NT2/D1 (cell line): ENCODE measurements at regions not wholly inside any gene's neighbourhood (a gene's known extent, or its start where the extent isn't known, plus 50 kb on each side); places are given as distances from the start of the nearest gene placed in this dataset.

Experiments
- SUZ12 ChIP-seq: IDR thresholded peaks from 2 replicates; pipeline ENCODE4 v1.6.1; 2011; ENCODE audit not compliant: insufficient read length, insufficient read depth; ENCODE audit errors: extremely low read depth
- ZNF274 ChIP-seq: IDR thresholded peaks from 2 replicates; pipeline ENCODE4 v1.6.1; 2011; ENCODE audit warnings: mild to moderate bottlenecking, low read depth, low read length

DNA sequence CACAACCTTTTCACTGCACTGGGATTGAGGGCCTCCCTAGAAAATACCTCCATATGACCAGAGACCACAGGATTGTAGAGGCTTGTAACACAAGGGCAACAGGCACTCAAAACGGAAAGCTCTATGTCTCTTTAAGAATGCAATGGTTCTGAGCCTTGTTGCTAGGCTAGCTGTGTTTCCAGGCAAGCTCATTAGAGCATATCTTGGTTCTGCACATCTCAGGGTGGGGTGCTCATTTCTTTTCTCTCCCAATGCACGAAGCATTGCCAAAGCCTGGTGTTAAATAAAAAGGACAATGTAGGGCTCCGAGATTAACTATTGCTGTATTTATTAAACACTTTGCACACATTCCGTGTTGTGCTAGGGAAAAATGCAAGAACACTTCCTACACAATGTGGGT is 315.9 kb downstream of the PRDM2 start:
- TF ChIP-seq SUZ12 (no peak), ZNF274 (no peak)
